K562 (cell line): ENCODE measurements at regions not wholly inside any gene's neighbourhood (a gene's known extent, or its start where the extent isn't known, plus 50 kb on each side); places are given as distances from the start of the nearest gene placed in this dataset.

Source experiments
- ATAC-seq: fragments of 200-7000 bp; cut with Tn5 transposase; 3 replicates; pipeline ENCODE4 v1.9.1; 2020; ENCODE audit warnings: moderate library complexity
- BruUV-seq: library from RNA; stranded (reverse); fragments of 400-500 nt; replicated peaks from 2 replicates; lab custom pipeline; 2021; lab: Mats Ljungman, UMichigan
- CTCF ChIA-PET: fragments of 300-600 bp; formaldehyde crosslinking; extraction: SDS; loops from one replicate; lab custom pipeline; 2021; ENCODE audit warnings: low intra/inter-chr PET ratio; lab: Yijun Ruan, JAX
- POLR2A ChIA-PET: fragments of 300-600, 350-650 bp; sonication (Branson Sonifier 250); formaldehyde crosslinking; extraction: SDS; loops from one replicate; lab custom pipeline; 2021; ENCODE audit warnings: antibody characterized with exemption, inconsistent platforms; lab: Yijun Ruan, JAX
- DNase-seq, 4 experiments: peaks; one replicate each; pipeline versions ENCODE4 v3.0.0 to v3.0.0-alpha.2; 2011 to 2018; ENCODE audit warnings: low spot score in 3 of 4, mixed read lengths in 3 of 4; ENCODE audit errors: extremely low read depth in 1 of 4
- FAIRE-seq: peaks from 2 replicates; lab custom pipeline; 2011; peaks lifted over from hg19 to GRCh38; lab: Jason Lieb, UNC
- H2AFZ ChIP-seq: 2 replicates; pipeline ENCODE4 v1.6.0; 2011; ENCODE audit warnings: low read depth, low read length, control low read depth, inconsistent platforms
- H3K27ac ChIP-seq: fragments of 200-600 bp; 3 replicates; pipeline ENCODE4 v1.8.0; 2011; ENCODE audit warnings: low read depth, mild to moderate bottlenecking, control low read depth, inconsistent platforms, low read length, moderate library complexity, mixed read lengths; ENCODE audit errors: extremely low read depth
- H3K27me3 ChIP-seq, 2 experiments: fragments of 300-600 bp in 1 of 2; 2 replicates in 1 of 2; 3 replicates in 1 of 2; pipeline versions ENCODE4 v1.6.0 to v1.8.0; 2011; ENCODE audit warnings: inconsistent platforms in 2 of 2, low read length in 2 of 2, mild to moderate bottlenecking in 1 of 2, mixed read lengths in 1 of 2, moderate library complexity in 1 of 2; ENCODE audit not compliant: control insufficient read depth in 2 of 2, insufficient read depth in 2 of 2
- H3K36me3 ChIP-seq: fragments of 300-600 bp; 3 replicates; pipeline ENCODE4 v1.8.0; 2011; ENCODE audit warnings: mild to moderate bottlenecking, low read length, inconsistent platforms; ENCODE audit not compliant: control insufficient read depth, insufficient read depth
- H3K4me1 ChIP-seq, 2 experiments: fragments of 200-600 bp in 1 of 2; replicated peaks in 1 of 2; 2 replicates in 1 of 2; 3 replicates in 1 of 2; pipeline versions ENCODE4 v1.5.1 to v1.8.0; 2011; ENCODE audit warnings: inconsistent platforms in 2 of 2, low read length in 2 of 2, mild to moderate bottlenecking in 1 of 2, mixed read lengths in 1 of 2, moderate library complexity in 1 of 2; ENCODE audit not compliant: control insufficient read depth in 2 of 2, insufficient read depth in 2 of 2
- H3K4me2 ChIP-seq: 2 replicates; pipeline ENCODE4 v1.6.1; 2011; ENCODE audit warnings: low read length, control low read depth, inconsistent platforms, mixed read lengths; ENCODE audit not compliant: insufficient read depth
- H3K4me3 ChIP-seq: fragments of 200-600 bp; sonication (generic), shearing (Covaris generic); 2 replicates; pipeline ENCODE4 v1.5.1; 2016; ENCODE audit warnings: control low read depth, inconsistent platforms
- H3K79me2 ChIP-seq: fragments of 200-600 bp; 3 replicates; pipeline ENCODE4 v1.8.0; 2011; ENCODE audit warnings: low read length, inconsistent platforms; ENCODE audit not compliant: control insufficient read depth, insufficient read depth
- H3K9ac ChIP-seq, 2 experiments: 2 replicates each; pipeline versions ENCODE4 v1.6.0 to v1.6.1; 2011; ENCODE audit warnings: low read depth in 2 of 2, low read length in 2 of 2, control low read depth in 1 of 2, inconsistent platforms in 1 of 2, mild to moderate bottlenecking in 1 of 2, mixed read lengths in 1 of 2; ENCODE audit not compliant: insufficient read depth in 1 of 2
- H3K9me1 ChIP-seq: one replicate; pipeline ENCODE4 v1.6.0; 2011; ENCODE audit warnings: inconsistent platforms, mild to moderate bottlenecking, low read length, moderate library complexity; ENCODE audit not compliant: control insufficient read depth, insufficient read depth
- H3K9me3 ChIP-seq: replicated peaks from 2 replicates; pipeline ENCODE4 v1.5.1; 2011; ENCODE audit warnings: low read depth, low read length, inconsistent platforms; ENCODE audit not compliant: control insufficient read depth, insufficient read depth
- H4K20me1 ChIP-seq: replicated peaks from 2 replicates; pipeline ENCODE4 v1.6.1; 2011; ENCODE audit warnings: low read length, inconsistent platforms, mixed read lengths; ENCODE audit not compliant: control insufficient read depth, insufficient read depth
- EZH2 ChIP-seq: IDR thresholded peaks from 2 replicates; pipeline ENCODE4 v1.6.1; 2012; ENCODE audit warnings: low read depth, mild to moderate bottlenecking, inconsistent platforms, low read length, borderline replicate concordance
- KLF1 ChIP-seq: fragments of 450-650 bp; IDR thresholded peaks from 2 replicates; pipeline ENCODE4 v1.6.1; 2016; ENCODE audit warnings: missing genetic modification characterization, missing compliant biosample characterization
- PML ChIP-seq: IDR thresholded peaks from 2 replicates; pipeline ENCODE4 v1.6.1; 2012; ENCODE audit warnings: low read length, inconsistent platforms
- POU5F1 ChIP-seq: fragments of 150-350 bp; IDR thresholded peaks from 2 replicates; pipeline ENCODE4 v1.6.1; 2014; ENCODE audit warnings: borderline replicate concordance, low read length, low read depth, mild to moderate bottlenecking; ENCODE audit not compliant: partially characterized antibody
- RAD51 ChIP-seq: fragments of 450-650 bp; IDR thresholded peaks from 2 replicates; pipeline ENCODE4 v1.7.1; 2016; ENCODE audit warnings: low read depth, mild to moderate bottlenecking, borderline replicate concordance
- ZNF324 ChIP-seq: fragments of 250-450 bp; sonication (Bioruptor Pico); IDR thresholded peaks from 2 replicates; pipeline ENCODE4 v1.4.0; 2020; ENCODE audit warnings: mild to moderate bottlenecking
- in situ Hi-C: fragments of 300-500 bp; cut with MboI; formaldehyde crosslinking; loops from 4 replicates; pipeline ENCODE4 v1.15.0; 2018; ENCODE audit warnings: inconsistent platforms, mixed read lengths
- intact Hi-C: fragments of 100-400 bp; cut with micrococcal nuclease; formaldehyde crosslinking; loops from 2 replicates; pipeline ENCODE4 v1.14.2; 2022
- TF ChIP-seq, protein P1 (sequence below): sonication (generic); formaldehyde crosslinking; IDR thresholded peaks from 2 replicates; pipeline ENCODE4 v1.8.0; 2022; ENCODE audit warnings: missing genetic modification reagents, mild to moderate bottlenecking, borderline replicate concordance
- TF ChIP-seq, protein P2 (sequence below): fragments of 250-450 bp; sonication (Bioruptor Pico); IDR thresholded peaks from 2 replicates; pipeline ENCODE4 v1.8.0; 2022; ENCODE audit warnings: inconsistent platforms
- TF ChIP-seq, protein P3 (sequence below): fragments of 250-450 bp; sonication (Bioruptor Pico); IDR thresholded peaks from 2 replicates; pipeline ENCODE4 v1.8.0; 2021; ENCODE audit warnings: mild to moderate bottlenecking, moderate library complexity

DNA sequence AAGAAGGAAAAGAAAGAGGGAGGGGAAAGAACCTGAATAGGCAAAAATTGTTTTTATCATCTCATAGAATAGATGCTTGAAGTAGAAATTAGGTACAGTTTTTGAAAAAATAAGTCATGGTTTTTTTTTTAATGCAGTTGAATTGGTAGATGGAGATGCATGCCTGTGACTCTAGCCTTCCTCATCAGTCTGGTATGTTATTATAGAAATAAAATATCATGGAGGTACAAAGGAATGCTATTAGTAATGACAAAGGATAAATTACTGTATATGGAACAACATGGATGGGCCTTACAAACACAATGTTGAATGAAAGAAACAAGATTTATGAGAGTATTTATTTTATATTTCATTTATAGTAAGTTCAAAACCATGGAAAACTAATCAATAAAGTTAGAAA is 162.4 kb upstream of the GALNT15 start:
- POLR2A ChIA-PET: no interaction called here
- Histone ChIP-seq H3K4me3 (no peak overlapping the region), H3K4me2 (no peak overlapping the region), H3K9me1 (no peaks in the 10 kb centered on the region), H3K9ac (no peak overlapping the region), H3K27me3 (peaks cover under 1 to 4% of the 10 kb centered on the region in 2 experiments; a peak in 2 of 5 replicates), H3K9me3 (no peaks in the 10 kb centered on the region), H3K79me2 (no peaks in the 10 kb centered on the region), H4K20me1 (no peaks in the 10 kb centered on the region), H2AFZ (no peak overlapping the region), H3K4me1 (no peaks in the 10 kb centered on the region), H3K36me3 (no peaks in the 10 kb centered on the region), H3K27ac (no peak overlapping the region)
- no TSS peak for BruUV-seq
- intact Hi-C loops: no loop called here
- CTCF ChIA-PET: interaction anchor here (0.7 kb wide), 1 partner anchor 1055 kb away, joined by 3 read pairs; no protein-coding TSS in a partner anchor
- FAIRE-seq (no peak), ATAC-seq (no peak), DNase-seq (no peak)
- in situ Hi-C loops: no loop called here
- TF ChIP-seq ZNF324: no peak
- TF ChIP-seq RAD51: no peak
- TF ChIP-seq, protein P1, sequence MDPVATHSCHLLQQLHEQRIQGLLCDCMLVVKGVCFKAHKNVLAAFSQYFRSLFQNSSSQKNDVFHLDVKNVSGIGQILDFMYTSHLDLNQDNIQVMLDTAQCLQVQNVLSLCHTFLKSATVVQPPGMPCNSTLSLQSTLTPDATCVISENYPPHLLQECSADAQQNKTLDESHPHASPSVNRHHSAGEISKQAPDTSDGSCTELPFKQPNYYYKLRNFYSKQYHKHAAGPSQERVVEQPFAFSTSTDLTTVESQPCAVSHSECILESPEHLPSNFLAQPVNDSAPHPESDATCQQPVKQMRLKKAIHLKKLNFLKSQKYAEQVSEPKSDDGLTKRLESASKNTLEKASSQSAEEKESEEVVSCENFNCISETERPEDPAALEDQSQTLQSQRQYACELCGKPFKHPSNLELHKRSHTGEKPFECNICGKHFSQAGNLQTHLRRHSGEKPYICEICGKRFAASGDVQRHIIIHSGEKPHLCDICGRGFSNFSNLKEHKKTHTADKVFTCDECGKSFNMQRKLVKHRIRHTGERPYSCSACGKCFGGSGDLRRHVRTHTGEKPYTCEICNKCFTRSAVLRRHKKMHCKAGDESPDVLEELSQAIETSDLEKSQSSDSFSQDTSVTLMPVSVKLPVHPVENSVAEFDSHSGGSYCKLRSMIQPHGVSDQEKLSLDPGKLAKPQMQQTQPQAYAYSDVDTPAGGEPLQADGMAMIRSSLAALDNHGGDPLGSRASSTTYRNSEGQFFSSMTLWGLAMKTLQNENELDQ (CRISPR knock-in tag): no peak
- no peak for TF ChIP-seq PML
- no peak for TF ChIP-seq EZH2
- TF ChIP-seq, protein P2, sequence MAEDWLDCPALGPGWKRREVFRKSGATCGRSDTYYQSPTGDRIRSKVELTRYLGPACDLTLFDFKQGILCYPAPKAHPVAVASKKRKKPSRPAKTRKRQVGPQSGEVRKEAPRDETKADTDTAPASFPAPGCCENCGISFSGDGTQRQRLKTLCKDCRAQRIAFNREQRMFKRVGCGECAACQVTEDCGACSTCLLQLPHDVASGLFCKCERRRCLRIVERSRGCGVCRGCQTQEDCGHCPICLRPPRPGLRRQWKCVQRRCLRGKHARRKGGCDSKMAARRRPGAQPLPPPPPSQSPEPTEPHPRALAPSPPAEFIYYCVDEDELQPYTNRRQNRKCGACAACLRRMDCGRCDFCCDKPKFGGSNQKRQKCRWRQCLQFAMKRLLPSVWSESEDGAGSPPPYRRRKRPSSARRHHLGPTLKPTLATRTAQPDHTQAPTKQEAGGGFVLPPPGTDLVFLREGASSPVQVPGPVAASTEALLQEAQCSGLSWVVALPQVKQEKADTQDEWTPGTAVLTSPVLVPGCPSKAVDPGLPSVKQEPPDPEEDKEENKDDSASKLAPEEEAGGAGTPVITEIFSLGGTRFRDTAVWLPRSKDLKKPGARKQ: no peak
- TF ChIP-seq KLF1: no peak
- TF ChIP-seq POU5F1: no peak
- TF ChIP-seq, protein P3, sequence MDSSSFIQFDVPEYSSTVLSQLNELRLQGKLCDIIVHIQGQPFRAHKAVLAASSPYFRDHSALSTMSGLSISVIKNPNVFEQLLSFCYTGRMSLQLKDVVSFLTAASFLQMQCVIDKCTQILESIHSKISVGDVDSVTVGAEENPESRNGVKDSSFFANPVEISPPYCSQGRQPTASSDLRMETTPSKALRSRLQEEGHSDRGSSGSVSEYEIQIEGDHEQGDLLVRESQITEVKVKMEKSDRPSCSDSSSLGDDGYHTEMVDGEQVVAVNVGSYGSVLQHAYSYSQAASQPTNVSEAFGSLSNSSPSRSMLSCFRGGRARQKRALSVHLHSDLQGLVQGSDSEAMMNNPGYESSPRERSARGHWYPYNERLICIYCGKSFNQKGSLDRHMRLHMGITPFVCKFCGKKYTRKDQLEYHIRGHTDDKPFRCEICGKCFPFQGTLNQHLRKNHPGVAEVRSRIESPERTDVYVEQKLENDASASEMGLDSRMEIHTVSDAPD: no peak
